HG03280 (cell line): ENCODE measurements at regions not wholly inside any gene's neighbourhood (a gene's known extent, or its start where the extent isn't known, plus 50 kb on each side); places are given as distances from the start of the nearest gene placed in this dataset.
"Not testable (repeated sequence)": the region's sequence is repeated elsewhere in the genome, so short reads cannot be mapped to it uniquely, and the experiment has no call there.

Experiments
- ATAC-seq: cut with Tn5 transposase; IDR thresholded peaks from one replicate; pipeline ENCODE4 v1.9.1; 2021; ENCODE audit warnings: mild to moderate bottlenecking, moderate library complexity; ENCODE audit not compliant: unreplicated experiment

- ATAC-seq: no peak
Measured at GRCh38 chrX:140343226-140343868, 161.5 kb downstream of the SOX3 start.

- ATAC-seq: no peak
Measured at GRCh38 chrX:140342410-140342809, 162.5 kb downstream of the SOX3 start.

GRCh38 chrX:140337263-140337662 is 167.6 kb downstream of the SOX3 start:
- no peak for ATAC-seq

- no peak for ATAC-seq
Measured at GRCh38 chrX:140318296-140318695, 186.6 kb downstream of the SOX3 start.

- ATAC-seq: no peak
Measured at GRCh38 chrX:140317462-140317861, 187.4 kb downstream of the SOX3 start.

- no peak for ATAC-seq
Measured at GRCh38 chrX:140298960-140299825, 205.7 kb downstream of the SOX3 start.

GRCh38 chrX:140297273-140297672 is 207.6 kb downstream of the SOX3 start:
- no peak for ATAC-seq

GRCh38 chrX:140292961-140293360 is 211.9 kb downstream of the SOX3 start:
- ATAC-seq: no peak

GRCh38 chrX:140292188-140292587 is 212.7 kb downstream of the SOX3 start:
- no peak for ATAC-seq

GRCh38 chrX:140274811-140275525 is 229.9 kb downstream of the SOX3 start:
- no peak for ATAC-seq

GRCh38 chrX:140273921-140274320 is 230.9 kb downstream of the SOX3 start:
- no peak for ATAC-seq

GRCh38 chrX:140250391-140250790 is 254.5 kb downstream of the SOX3 start:
- no peak for ATAC-seq

GRCh38 chrX:140249088-140249487 is 255.8 kb downstream of the SOX3 start:
- no peak for ATAC-seq

GRCh38 chrX:140229191-140229590 is 263.9 kb upstream of the CXorf66 start:
- no peak for ATAC-seq

GRCh38 chrX:140226037-140226436 is 260.7 kb upstream of the CXorf66 start:
- ATAC-seq: not testable (repeated sequence)

- ATAC-seq: not testable (repeated sequence)
Measured at GRCh38 chrX:140215894-140216293, 250.6 kb upstream of the CXorf66 start.

GRCh38 chrX:140214518-140214917 is 249.2 kb upstream of the CXorf66 start:
- not testable (repeated sequence) for ATAC-seq

GRCh38 chrX:140206657-140207056 is 241.3 kb upstream of the CXorf66 start:
- no peak for ATAC-seq

GRCh38 chrX:140190441-140191108 is 225.3 kb upstream of the CXorf66 start:
- no peak for ATAC-seq

- ATAC-seq: no peak
Measured at GRCh38 chrX:140180585-140180984, 215.3 kb upstream of the CXorf66 start.

- ATAC-seq: no peak
Measured at GRCh38 chrX:140177821-140178220, 212.5 kb upstream of the CXorf66 start.
